ENCODE measurements at regions not wholly inside any gene's neighbourhood (a gene's known extent, or its start where the extent isn't known, plus 50 kb on each side); places are given as distances from the start of the nearest gene placed in this dataset.

GRCh38 chr17:36741019-36741902 is 139.9 kb downstream of the MRM1 start:
- peaks cover 0 to 4% of the 10 kb centered on the region in 2 donors for H3K27me3 ChIP-seq
- H3K27ac ChIP-seq: no peak overlapping the region
- TF ChIP-seq CTCF (IDR thresholded peaks at IDR 0.05) (no peak), POLR2A (IDR thresholded peaks at IDR 0.05) (no peak)
- no peaks in the 10 kb centered on the region for H3K36me3 ChIP-seq (replicated peaks in 1 of 2; ENCODE audit: insufficient read depth in 1 of 2, low read depth in 2 of 2)
- no peak overlapping the region for H3K4me3 ChIP-seq
- ATAC-seq (no peak), DNase-seq (no peak)
- H3K4me1 ChIP-seq: no peaks in the 10 kb centered on the region
- no peaks in the 10 kb centered on the region for H3K9me3 ChIP-seq
- 64 to 72% methylated on average over 6 of the region's 6 CpGs for WGBS, 2 donors
- intact Hi-C loops (cut with DNase I): no loop called here

GRCh38 chr17:36742267-36743000 is 141.1 kb downstream of the MRM1 start:
- H3K4me3 ChIP-seq: no peak overlapping the region
- ATAC-seq: no peak
- no peaks in the 10 kb centered on the region for H3K4me1 ChIP-seq
- H3K36me3 ChIP-seq (replicated peaks in 1 of 2; ENCODE audit: insufficient read depth in 1 of 2, low read depth in 2 of 2): no peaks in the 10 kb centered on the region
- H3K9me3 ChIP-seq: no peaks in the 10 kb centered on the region
- no peak overlapping the region for H3K27ac ChIP-seq
- H3K27me3 ChIP-seq: peaks cover 0 to 4% of the 10 kb centered on the region in 2 donors
- DNase-seq: no peak
- TF ChIP-seq CTCF (IDR thresholded peaks at IDR 0.05) (no peak), POLR2A (IDR thresholded peaks at IDR 0.05) (no peak)
- intact Hi-C loops (cut with DNase I): no loop called here
- WGBS, 2 donors: 35 to 60% methylated on average over 9 to 18 of the region's 18 CpGs

GRCh38 chr17:36743130-36743529 is 141.7 kb downstream of the MRM1 start:
- H3K4me3 ChIP-seq: no peak overlapping the region
- intact Hi-C loops (cut with DNase I): no loop called here
- TF ChIP-seq POLR2A (IDR thresholded peaks at IDR 0.05) (no peak), CTCF (IDR thresholded peaks at IDR 0.05) (no peak)
- no peaks in the 10 kb centered on the region for H3K36me3 ChIP-seq (replicated peaks in 1 of 2; ENCODE audit: insufficient read depth in 1 of 2, low read depth in 2 of 2)
- WGBS, 2 donors: 66% methylated on average over 7 of the region's 7 CpGs; no CpG with 5 or more reads in 1 of the 2 donors
- no peaks in the 10 kb centered on the region for H3K9me3 ChIP-seq
- H3K27ac ChIP-seq: no peak overlapping the region
- DNase-seq (no peak), ATAC-seq (no peak)
- no peaks in the 10 kb centered on the region for H3K4me1 ChIP-seq
- H3K27me3 ChIP-seq: peaks cover 0 to 4% of the 10 kb centered on the region in 2 donors

- WGBS, 2 donors: 77% methylated on average over 16 to 18 of the region's 18 CpGs
- H3K4me1 ChIP-seq: no peaks in the 10 kb centered on the region
- TF ChIP-seq CTCF (IDR thresholded peaks at IDR 0.05): no peak
- no peak for TF ChIP-seq POLR2A (IDR thresholded peaks at IDR 0.05)
- no peak overlapping the region for H3K4me3 ChIP-seq
- H3K27ac ChIP-seq: no peak overlapping the region
- intact Hi-C loops (cut with DNase I): no loop called here
- H3K9me3 ChIP-seq: no peaks in the 10 kb centered on the region
- peaks cover 0 to 7% of the 10 kb centered on the region in 2 donors for H3K27me3 ChIP-seq
- ATAC-seq (no peak), DNase-seq (no peak)
- H3K36me3 ChIP-seq (replicated peaks in 1 of 2; ENCODE audit: insufficient read depth in 1 of 2, low read depth in 2 of 2): no peaks in the 10 kb centered on the region
Measured at GRCh38 chr17:36746381-36747053, 145.1 kb downstream of the MRM1 start.
